ENCODE measurements at regions not wholly inside any gene's neighbourhood (a gene's known extent, or its start where the extent isn't known, plus 50 kb on each side); places are given as distances from the start of the nearest gene placed in this dataset.

- no peak for DNase-seq (ENCODE audit: low spot score)
- no peak overlapping the region for H3K4ac ChIP-seq (ENCODE audit: low read length)
- WGBS, 2 donors (ENCODE audit: extremely low coverage in 2 of 2, insufficient read length in 2 of 2, insufficient replicate concordance in 1 of 2), result no CpG with 5 or more reads among the region's 10 CpGs
These were observed 174.6 kb downstream of the HAUS1 start for GRCh38 chr18:46278481-46279465.

GRCh38 chr18:46279673-46280072 lies 175.5 kb downstream of the HAUS1 start:
- H2AK5ac ChIP-seq (ENCODE audit: low read depth, low read length), result no peak overlapping the region
- no peak overlapping the region for H3K27ac ChIP-seq (replicated peaks; ENCODE audit: low read length)
- DNase-seq (ENCODE audit: low spot score), result no peak
- no peak overlapping the region for H2AFZ ChIP-seq (ENCODE audit: low read length)
- no peak overlapping the region for H3K14ac ChIP-seq (ENCODE audit: low read length)
- H2BK12ac ChIP-seq (ENCODE audit: low read length), result no peak overlapping the region
- no peak overlapping the region for H4K8ac ChIP-seq (ENCODE audit: low read depth, low read length)
- no peak overlapping the region for H2BK120ac ChIP-seq (ENCODE audit: low read depth, low read length)
- H3K4me2 ChIP-seq (ENCODE audit: insufficient read depth, low read length, poor library complexity, severe bottlenecking), result no peak overlapping the region
- H3K9me3 ChIP-seq (replicated peaks in 1 of 2; ENCODE audit: control insufficient read depth in 2 of 2, insufficient read depth in 1 of 2, low read depth in 1 of 2, low read length in 2 of 2), result no peaks in the 10 kb centered on the region
- no peak overlapping the region for H3K4me3 ChIP-seq (ENCODE audit: low read length in 2 of 2)
- H2BK5ac ChIP-seq (ENCODE audit: low read length), result no peak overlapping the region
- H4K91ac ChIP-seq (ENCODE audit: low read depth, low read length, poor library complexity), result no peak overlapping the region
- H3K4me1 ChIP-seq (ENCODE audit: control insufficient read depth in 2 of 2, insufficient read depth in 1 of 2, low read depth in 1 of 2, low read length in 2 of 2), result peaks cover 15 to 23% of the 10 kb centered on the region in 2 donors
- no peaks in the 10 kb centered on the region for H3K27me3 ChIP-seq (ENCODE audit: control insufficient read depth in 3 of 3, insufficient read depth in 3 of 3, low read depth in 1 of 3, low read length in 3 of 3)
- no peaks in the 10 kb centered on the region for H3K79me1 ChIP-seq (ENCODE audit: low read depth, low read length)
- H3K18ac ChIP-seq (ENCODE audit: low read length), result no peak overlapping the region
- H3K4ac ChIP-seq (ENCODE audit: low read length), result no peak overlapping the region
- H2BK15ac ChIP-seq (ENCODE audit: low read length), result no peak overlapping the region
- no peaks in the 10 kb centered on the region for H3K36me3 ChIP-seq (replicated peaks in 1 of 2; ENCODE audit: control insufficient read depth in 2 of 2, insufficient read depth in 2 of 2, low read length in 2 of 2)
- no peak overlapping the region for H3K9ac ChIP-seq (ENCODE audit: low read depth, low read length, poor library complexity)
- WGBS, 2 donors (ENCODE audit: extremely low coverage in 2 of 2, insufficient read length in 2 of 2, insufficient replicate concordance in 1 of 2), result no CpG with 5 or more reads among the region's 6 CpGs
- no peak overlapping the region for H3K23ac ChIP-seq (ENCODE audit: low read depth, low read length, poor library complexity)

More at GRCh38 chr18:46278481-46279465, 174.6 kb downstream of the HAUS1 start:
- H3K9ac ChIP-seq (ENCODE audit: low read depth, low read length, poor library complexity), result no peak overlapping the region
- H2AFZ ChIP-seq (ENCODE audit: low read length), result no peak overlapping the region
- no peak overlapping the region for H3K4me3 ChIP-seq (ENCODE audit: low read length in 2 of 2)
- H3K4me2 ChIP-seq (ENCODE audit: insufficient read depth, low read length, poor library complexity, severe bottlenecking), result no peak overlapping the region
- H4K8ac ChIP-seq (ENCODE audit: low read depth, low read length), result no peak overlapping the region
- H3K4me1 ChIP-seq (ENCODE audit: control insufficient read depth in 2 of 2, insufficient read depth in 1 of 2, low read depth in 1 of 2, low read length in 2 of 2), result peaks cover 11 to 18% of the 10 kb centered on the region in 2 donors
- no peak overlapping the region for H3K14ac ChIP-seq (ENCODE audit: low read length)
- no peak overlapping the region for H3K18ac ChIP-seq (ENCODE audit: low read length)
- H3K79me1 ChIP-seq (ENCODE audit: low read depth, low read length), result no peaks in the 10 kb centered on the region
- H2AK5ac ChIP-seq (ENCODE audit: low read depth, low read length), result no peak overlapping the region
- no peak overlapping the region for H3K23ac ChIP-seq (ENCODE audit: low read depth, low read length, poor library complexity)
- no peak overlapping the region for H4K91ac ChIP-seq (ENCODE audit: low read depth, low read length, poor library complexity)
- no peak overlapping the region for H3K27ac ChIP-seq (replicated peaks; ENCODE audit: low read length)
- no peaks in the 10 kb centered on the region for H3K9me3 ChIP-seq (replicated peaks in 1 of 2; ENCODE audit: control insufficient read depth in 2 of 2, insufficient read depth in 1 of 2, low read depth in 1 of 2, low read length in 2 of 2)
- no peak overlapping the region for H2BK15ac ChIP-seq (ENCODE audit: low read length)
- no peaks in the 10 kb centered on the region for H3K27me3 ChIP-seq (ENCODE audit: control insufficient read depth in 3 of 3, insufficient read depth in 3 of 3, low read depth in 1 of 3, low read length in 3 of 3)
- no peaks in the 10 kb centered on the region for H3K36me3 ChIP-seq (replicated peaks in 1 of 2; ENCODE audit: control insufficient read depth in 2 of 2, insufficient read depth in 2 of 2, low read length in 2 of 2)
- no peak overlapping the region for H2BK12ac ChIP-seq (ENCODE audit: low read length)
- no peak overlapping the region for H2BK5ac ChIP-seq (ENCODE audit: low read length)
- no peak overlapping the region for H2BK120ac ChIP-seq (ENCODE audit: low read depth, low read length)

GRCh38 chr18:46281185-46282176 lies 177.3 kb downstream of the HAUS1 start:
- no CpG with 5 or more reads among the region's 15 CpGs for WGBS, 2 donors (ENCODE audit: extremely low coverage in 2 of 2, insufficient read length in 2 of 2, insufficient replicate concordance in 1 of 2)
- Histone ChIP-seq H2AFZ (ENCODE audit: low read length) (no peak overlapping the region), H3K9me3 (replicated peaks in 1 of 2; ENCODE audit: control insufficient read depth in 2 of 2, insufficient read depth in 1 of 2, low read depth in 1 of 2, low read length in 2 of 2) (no peaks in the 10 kb centered on the region), H2BK120ac (ENCODE audit: low read depth, low read length) (no peak overlapping the region), H3K4ac (ENCODE audit: low read length) (no peak overlapping the region), H3K4me1 (ENCODE audit: control insufficient read depth in 2 of 2, insufficient read depth in 1 of 2, low read depth in 1 of 2, low read length in 2 of 2) (peaks cover 16 to 28% of the 10 kb centered on the region in 2 donors), H2BK15ac (ENCODE audit: low read length) (no peak overlapping the region), H2BK5ac (ENCODE audit: low read length) (no peak overlapping the region), H2BK12ac (ENCODE audit: low read length) (no peak overlapping the region), H3K14ac (ENCODE audit: low read length) (no peak overlapping the region), H3K27ac (replicated peaks; ENCODE audit: low read length) (no peak overlapping the region), H3K18ac (ENCODE audit: low read length) (no peak overlapping the region), H4K8ac (ENCODE audit: low read depth, low read length) (no peak overlapping the region), H3K36me3 (replicated peaks in 1 of 2; ENCODE audit: control insufficient read depth in 2 of 2, insufficient read depth in 2 of 2, low read length in 2 of 2) (no peaks in the 10 kb centered on the region), H3K4me2 (ENCODE audit: insufficient read depth, low read length, poor library complexity, severe bottlenecking) (no peak overlapping the region), H2AK5ac (ENCODE audit: low read depth, low read length) (no peak overlapping the region), H4K91ac (ENCODE audit: low read depth, low read length, poor library complexity) (no peak overlapping the region), H3K79me1 (ENCODE audit: low read depth, low read length) (no peaks in the 10 kb centered on the region), H3K27me3 (ENCODE audit: control insufficient read depth in 3 of 3, insufficient read depth in 3 of 3, low read depth in 1 of 3, low read length in 3 of 3) (no peaks in the 10 kb centered on the region), H3K23ac (ENCODE audit: low read depth, low read length, poor library complexity) (no peak overlapping the region), H3K9ac (ENCODE audit: low read depth, low read length, poor library complexity) (no peak overlapping the region), H3K4me3 (ENCODE audit: low read length in 2 of 2) (no peak overlapping the region)
- DNase-seq (ENCODE audit: low spot score), result peak; percentile 62
